ENCODE measurements at regions not wholly inside any gene's neighbourhood (a gene's known extent, or its start where the extent isn't known, plus 50 kb on each side); places are given as distances from the start of the nearest gene placed in this dataset.
"Not testable (repeated sequence)": the region's sequence is repeated elsewhere in the genome, so short reads cannot be mapped to it uniquely, and the experiment has no call there.

GRCh38 chrX:10971759-10972158, 139.4 kb upstream of the HCCS start:
- no peak for DNase-seq

GRCh38 chrX:10972706-10973105, 138.4 kb upstream of the HCCS start:
- DNase-seq: peak; percentile 51

GRCh38 chrX:10974920-10975319, 136.2 kb upstream of the HCCS start:
- no peak for DNase-seq

- DNase-seq: no peak
Observed at GRCh38 chrX:10979956-10980355, 131.2 kb upstream of the HCCS start.

- DNase-seq: no peak
Observed at GRCh38 chrX:10981506-10981905, 129.6 kb upstream of the HCCS start.

GRCh38 chrX:10983526-10983925, 127.6 kb upstream of the HCCS start:
- DNase-seq: no peak

- no peak for DNase-seq
Observed at GRCh38 chrX:10984213-10984612, 126.9 kb upstream of the HCCS start.

- no peak for DNase-seq
Observed at GRCh38 chrX:10986616-10987015, 124.5 kb upstream of the HCCS start.

GRCh38 chrX:10988653-10989052, 122.5 kb upstream of the HCCS start:
- DNase-seq: no peak

- no peak for DNase-seq
Observed at GRCh38 chrX:10989386-10989785, 121.7 kb upstream of the HCCS start.

GRCh38 chrX:10990418-10990817, 120.7 kb upstream of the HCCS start:
- DNase-seq: no peak

GRCh38 chrX:10990976-10991375, 120.2 kb upstream of the HCCS start:
- DNase-seq: no peak

- DNase-seq: no peak
Observed at GRCh38 chrX:10992110-10992509, 119.0 kb upstream of the HCCS start.

GRCh38 chrX:11007076-11007475, 104.1 kb upstream of the HCCS start:
- DNase-seq: not testable (repeated sequence)

GRCh38 chrX:11010476-11010875, 100.7 kb upstream of the HCCS start:
- DNase-seq: no peak

- no peak for DNase-seq
Observed at GRCh38 chrX:11016728-11017127, 94.4 kb upstream of the HCCS start.

- DNase-seq: not testable (repeated sequence)
Observed at GRCh38 chrX:11022588-11022987, 88.5 kb upstream of the HCCS start.

GRCh38 chrX:11039926-11040325, 71.2 kb upstream of the HCCS start:
- no peak for DNase-seq

- no peak for DNase-seq
Observed at GRCh38 chrX:11040405-11040804, 70.7 kb upstream of the HCCS start.

GRCh38 chrX:11040996-11041395, 70.1 kb upstream of the HCCS start:
- no peak for DNase-seq

- no peak for DNase-seq
Observed at GRCh38 chrX:11050013-11050412, 61.1 kb upstream of the HCCS start.

- no peak for DNase-seq
Observed at GRCh38 chrX:11053351-11053750, 57.8 kb upstream of the HCCS start.

- DNase-seq: no peak
Observed at GRCh38 chrX:11056322-11057176, 54.6 kb upstream of the HCCS start.

GRCh38 chrX:11059933-11060332, 51.2 kb upstream of the HCCS start:
- no peak for DNase-seq

Data from hindlimb muscle (tissue), 1 donor.